Right lobe of liver (tissue), 6 donors: ENCODE measurements at regions not wholly inside any gene's neighbourhood (a gene's known extent, or its start where the extent isn't known, plus 50 kb on each side); places are given as distances from the start of the nearest gene placed in this dataset.

Experiments used
- ATAC-seq, 4 donors: fragments of 200-7000 bp; cut with Tn5 transposase; one replicate each; pipeline ENCODE4 v1.9.1; 2020; ENCODE audit warnings: mild to moderate bottlenecking in 4 of 4, moderate library complexity in 4 of 4
- DNase-seq, 3 donors: peaks; one replicate each; pipeline ENCODE4 v3.0.0-alpha.2; 2020
- H3K27ac ChIP-seq, 3 donors: fragments of 200-600 bp; one replicate each; pipeline ENCODE4 v1.8.0; 2022
- H3K27me3 ChIP-seq, 2 donors: fragments of 200-600 bp; one replicate each; pipeline ENCODE4 v1.8.0; 2022
- H3K36me3 ChIP-seq, 4 donors: fragments of 200-600 bp; sonication (generic) in 1 of 4; one replicate each; pipeline versions ENCODE4 v1.5.1 to v1.8.0; 2017 to 2022; ENCODE audit warnings: control low read depth in 1 of 4
- H3K4me1 ChIP-seq, 4 donors: fragments of 200-600 bp; sonication (generic) in 1 of 4; one replicate each; pipeline versions ENCODE4 v1.5.1 to v1.8.0; 2017 to 2022; ENCODE audit warnings: control low read depth in 1 of 4
- H3K4me3 ChIP-seq, 3 donors: fragments of 200-600 bp; one replicate each; pipeline ENCODE4 v1.8.0; 2022
- H3K9me3 ChIP-seq, 4 donors: fragments of 200-600 bp; sonication (generic) in 1 of 4; one replicate each; pipeline versions ENCODE4 v1.5.1 to v1.8.0; 2017 to 2022; ENCODE audit warnings: control low read depth in 1 of 4
- POLR2A ChIP-seq: fragments of 450-650 bp; IDR thresholded peaks from one replicate; pipeline ENCODE4 v1.6.1; 2017; ENCODE audit warnings: antibody characterized with exemption, mild to moderate bottlenecking
- WGBS: methylation state at CpG from one replicate; pipeline ENCODE4 v1.1.6; 2018; ENCODE audit warnings: low coverage, low lambda C conversion rate; ENCODE audit not compliant: insufficient coverage; ENCODE audit errors: missing lambda C conversion rate; 5-methylcytosine and 5-hydroxymethylcytosine counted together
- intact Hi-C, 2 donors: fragments of 100-400 bp; cut with DNase I; formaldehyde crosslinking; loops; one replicate each; pipeline versions ENCODE4 v1.11.2 to v1.14.1; 2022
- TF ChIP-seq, protein P1 (sequence below), 4 donors: fragments of 200-600 bp in 3 of 4; fragments of 450-650 bp in 1 of 4; IDR thresholded peaks; one replicate each; pipeline versions ENCODE4 v1.5.1 to v1.8.0; 2016 to 2022; ENCODE audit warnings: antibody characterized with exemption in 4 of 4, mild to moderate bottlenecking in 2 of 4
- donor health status: DM: no; HTN: yes; CAD: no.
- donor health status: DM: no; HTN: no; CAD: no.
- donor health status: DM: no; HTN: no; CAD: no.
- donor health status: DM: no; HTN: yes; CAD: no.
- donor health status: DM: no; HTN: yes; CAD: no.

DNA sequence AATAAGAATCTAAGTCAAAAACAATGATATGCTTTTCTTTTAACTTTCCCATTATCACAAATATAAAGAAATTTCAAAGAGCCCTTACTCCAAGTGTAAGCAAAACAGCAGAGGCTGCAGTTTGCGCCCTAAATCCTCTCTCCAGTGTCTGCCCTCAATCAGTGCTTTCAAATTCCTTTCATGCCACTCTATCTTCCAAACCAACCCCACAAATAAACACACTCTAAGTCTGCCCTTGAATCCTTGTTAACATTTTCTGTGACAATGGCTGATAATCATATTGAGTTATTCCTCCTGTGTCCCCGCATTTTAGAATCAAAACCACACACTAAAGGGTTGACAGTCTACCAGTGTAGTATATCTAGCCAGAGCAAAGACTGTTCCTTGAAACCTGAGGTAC, 317.9 kb upstream of the MARCKS start:
- TF ChIP-seq, protein P1, sequence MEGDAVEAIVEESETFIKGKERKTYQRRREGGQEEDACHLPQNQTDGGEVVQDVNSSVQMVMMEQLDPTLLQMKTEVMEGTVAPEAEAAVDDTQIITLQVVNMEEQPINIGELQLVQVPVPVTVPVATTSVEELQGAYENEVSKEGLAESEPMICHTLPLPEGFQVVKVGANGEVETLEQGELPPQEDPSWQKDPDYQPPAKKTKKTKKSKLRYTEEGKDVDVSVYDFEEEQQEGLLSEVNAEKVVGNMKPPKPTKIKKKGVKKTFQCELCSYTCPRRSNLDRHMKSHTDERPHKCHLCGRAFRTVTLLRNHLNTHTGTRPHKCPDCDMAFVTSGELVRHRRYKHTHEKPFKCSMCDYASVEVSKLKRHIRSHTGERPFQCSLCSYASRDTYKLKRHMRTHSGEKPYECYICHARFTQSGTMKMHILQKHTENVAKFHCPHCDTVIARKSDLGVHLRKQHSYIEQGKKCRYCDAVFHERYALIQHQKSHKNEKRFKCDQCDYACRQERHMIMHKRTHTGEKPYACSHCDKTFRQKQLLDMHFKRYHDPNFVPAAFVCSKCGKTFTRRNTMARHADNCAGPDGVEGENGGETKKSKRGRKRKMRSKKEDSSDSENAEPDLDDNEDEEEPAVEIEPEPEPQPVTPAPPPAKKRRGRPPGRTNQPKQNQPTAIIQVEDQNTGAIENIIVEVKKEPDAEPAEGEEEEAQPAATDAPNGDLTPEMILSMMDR (IDR thresholded peaks at IDR 0.05) = no peak
- no peak for TF ChIP-seq POLR2A

GRCh38 chr6:113539623-113540022, 317.5 kb upstream of the MARCKS start:
- Histone ChIP-seq H3K4me1 (no peaks in the 10 kb centered on the region), H3K27me3 (no peaks in the 10 kb centered on the region), H3K36me3 (no peaks in the 10 kb centered on the region), H3K9me3 (no peaks in the 10 kb centered on the region), H3K4me3 (no peak overlapping the region), H3K27ac (no peak overlapping the region)
- no peak for DNase-seq
- intact Hi-C loops = no loop called here
- ATAC-seq = no peak
- TF ChIP-seq POLR2A = no peak
- TF ChIP-seq, protein P1 (IDR thresholded peaks at IDR 0.05) = no peak

More for the DNA sequence above, 317.9 kb upstream of the MARCKS start:
- H3K27ac ChIP-seq = no peak overlapping the region
- H3K36me3 ChIP-seq = no peaks in the 10 kb centered on the region
- intact Hi-C loops = no loop called here
- no peaks in the 10 kb centered on the region for H3K9me3 ChIP-seq
- ATAC-seq = no peak
- H3K4me1 ChIP-seq = no peaks in the 10 kb centered on the region
- H3K27me3 ChIP-seq = no peaks in the 10 kb centered on the region
- H3K4me3 ChIP-seq = no peak overlapping the region
- WGBS = 73% methylated on average over 2 of the region's 2 CpGs
- no peak for DNase-seq

DNA sequence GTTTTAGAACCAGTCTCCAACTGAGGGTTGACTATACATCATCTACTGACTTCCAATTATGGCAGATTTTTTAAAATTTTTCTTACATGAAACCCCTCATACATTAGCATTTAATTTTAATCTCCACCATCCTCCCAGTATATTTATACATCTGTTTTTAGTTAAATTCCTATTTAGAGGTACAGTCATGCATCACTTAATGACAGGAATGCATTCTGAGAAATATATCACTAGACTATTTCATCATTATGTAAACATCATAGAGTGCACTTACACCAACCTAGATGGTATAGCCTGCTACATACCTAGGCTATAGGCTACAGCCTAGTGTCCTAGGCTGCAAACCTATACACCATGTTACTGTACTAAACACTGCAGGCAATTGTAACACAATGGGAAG, 316.7 kb upstream of the MARCKS start:
- Histone ChIP-seq H3K4me1 (no peaks in the 10 kb centered on the region), H3K27me3 (no peaks in the 10 kb centered on the region), H3K36me3 (no peaks in the 10 kb centered on the region), H3K9me3 (no peaks in the 10 kb centered on the region), H3K27ac (no peak overlapping the region), H3K4me3 (no peak overlapping the region)
- DNase-seq (no peak), ATAC-seq (no peak)
- no peak for TF ChIP-seq POLR2A
- TF ChIP-seq, protein P1 (IDR thresholded peaks at IDR 0.05) = no peak
- intact Hi-C loops = no loop called here

- Histone ChIP-seq H3K4me1 (no peaks in the 10 kb centered on the region), H3K27ac (no peak overlapping the region), H3K27me3 (no peaks in the 10 kb centered on the region), H3K4me3 (no peak overlapping the region), H3K9me3 (no peaks in the 10 kb centered on the region), H3K36me3 (no peaks in the 10 kb centered on the region)
- ATAC-seq = no peak
- intact Hi-C loops = no loop called here
- WGBS = 93% methylated on average over 2 of the region's 2 CpGs
- no peak for TF ChIP-seq POLR2A
- TF ChIP-seq, protein P1 (IDR thresholded peaks at IDR 0.05) = no peak
- DNase-seq = no peak
Measured at GRCh38 chr6:113551168-113551567, 306.0 kb upstream of the MARCKS start.

GRCh38 chr6:113556775-113557174, 300.4 kb upstream of the MARCKS start:
- TF ChIP-seq, protein P1 (IDR thresholded peaks at IDR 0.05) = no peak
- no peak for TF ChIP-seq POLR2A
- DNase-seq (no peak), ATAC-seq (no peak)
- H3K27ac ChIP-seq = no peak overlapping the region
- intact Hi-C loops = no loop called here
- no peak overlapping the region for H3K4me3 ChIP-seq
- no peaks in the 10 kb centered on the region for H3K9me3 ChIP-seq
- H3K4me1 ChIP-seq = no peaks in the 10 kb centered on the region
- H3K27me3 ChIP-seq = no peaks in the 10 kb centered on the region
- no peaks in the 10 kb centered on the region for H3K36me3 ChIP-seq
